GM12892 (cell line): ENCODE measurements at regions not wholly inside any gene's neighbourhood (a gene's known extent, or its start where the extent isn't known, plus 50 kb on each side); places are given as distances from the start of the nearest gene placed in this dataset.

Source experiments
- POLR2A ChIP-seq: IDR thresholded peaks from 2 replicates; pipeline ENCODE4 v1.6.1; 2011; ENCODE audit warnings: low read depth, low read length, control low read depth
- POLR2AphosphoS5 ChIP-seq: IDR thresholded peaks from 2 replicates; pipeline ENCODE4 v1.6.1; 2011; ENCODE audit warnings: low read depth, low read length, control low read depth
- TAF1 ChIP-seq: IDR thresholded peaks from 2 replicates; pipeline ENCODE4 v1.6.1; 2011; ENCODE audit warnings: low read depth, mild to moderate bottlenecking, control low read depth, low read length, borderline replicate concordance

DNA sequence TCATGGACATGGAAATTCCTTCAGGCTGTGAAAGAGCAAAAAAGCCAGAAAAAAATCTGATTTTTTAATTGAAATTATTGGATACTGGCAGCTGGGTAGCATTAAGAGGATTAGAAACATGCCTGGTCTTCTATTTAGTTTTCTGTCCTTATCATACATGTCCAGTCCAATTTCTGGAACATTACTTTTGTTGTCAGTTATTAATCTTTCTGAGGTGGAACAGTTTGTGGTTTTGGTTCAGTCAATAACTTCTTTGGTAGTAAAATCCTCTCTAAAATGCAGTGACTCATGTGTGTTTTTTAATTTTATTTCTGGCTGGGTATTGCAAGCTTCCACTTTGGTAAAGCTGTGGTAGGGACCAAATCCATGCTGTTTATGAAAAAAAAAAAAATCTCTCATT is 687.0 kb upstream of the ADGRL2 start:
- no peak for TF ChIP-seq POLR2A
- no peak for TF ChIP-seq POLR2AphosphoS5
- no peak for TF ChIP-seq TAF1
